ENCODE measurements at regions not wholly inside any gene's neighbourhood (a gene's known extent, or its start where the extent isn't known, plus 50 kb on each side); places are given as distances from the start of the nearest gene placed in this dataset.

- no peak for DNase-seq (ENCODE audit: low spot score)
These were observed 624.5 kb downstream of the TBC1D22A start for GRCh38 chr22:47386812-47387510.

GRCh38 chr22:47384977-47385376 lies 622.5 kb downstream of the TBC1D22A start:
- DNase-seq (ENCODE audit: low spot score), result no peak

GRCh38 chr22:47382164-47382890 lies 619.9 kb downstream of the TBC1D22A start:
- DNase-seq (ENCODE audit: low spot score), result no peak

GRCh38 chr22:47381240-47381639 lies 618.8 kb downstream of the TBC1D22A start:
- no peak for DNase-seq (ENCODE audit: low spot score)

GRCh38 chr22:47380692-47381091 lies 618.2 kb downstream of the TBC1D22A start:
- DNase-seq (ENCODE audit: low spot score), result no peak

- DNase-seq (ENCODE audit: low spot score), result no peak
These were observed 616.6 kb downstream of the TBC1D22A start for GRCh38 chr22:47379037-47379436.

- no peak for DNase-seq (ENCODE audit: low spot score)
These were observed 615.6 kb downstream of the TBC1D22A start for GRCh38 chr22:47377926-47378560.

GRCh38 chr22:47376901-47377505 lies 614.6 kb downstream of the TBC1D22A start:
- DNase-seq (ENCODE audit: low spot score), result no peak

- no peak for DNase-seq (ENCODE audit: low spot score)
These were observed 613.9 kb downstream of the TBC1D22A start for GRCh38 chr22:47376322-47376700.

- DNase-seq (ENCODE audit: low spot score), result no peak
These were observed 613.3 kb downstream of the TBC1D22A start for GRCh38 chr22:47375621-47376321.

GRCh38 chr22:47374901-47375575 lies 612.6 kb downstream of the TBC1D22A start:
- DNase-seq (ENCODE audit: low spot score), result no peak

- no peak for DNase-seq (ENCODE audit: low spot score)
These were observed 611.9 kb downstream of the TBC1D22A start for GRCh38 chr22:47374273-47374771.

- no peak for DNase-seq (ENCODE audit: low spot score)
These were observed 611.3 kb downstream of the TBC1D22A start for GRCh38 chr22:47373648-47374272.

- no peak for DNase-seq (ENCODE audit: low spot score)
These were observed 610.3 kb downstream of the TBC1D22A start for GRCh38 chr22:47372596-47373385.

- DNase-seq (ENCODE audit: low spot score), result no peak
These were observed 609.7 kb downstream of the TBC1D22A start for GRCh38 chr22:47372111-47372581.

GRCh38 chr22:47371263-47372090 lies 609.0 kb downstream of the TBC1D22A start:
- DNase-seq (ENCODE audit: low spot score), result no peak

GRCh38 chr22:47370448-47371262 lies 608.2 kb downstream of the TBC1D22A start:
- DNase-seq (ENCODE audit: low spot score), result no peak

All from H4 (cell line).